Lower leg skin (tissue), 4 donors: ENCODE measurements at regions not wholly inside any gene's neighbourhood (a gene's known extent, or its start where the extent isn't known, plus 50 kb on each side); places are given as distances from the start of the nearest gene placed in this dataset.

Experiments
- DNase-seq, 2 donors: peaks; one replicate each; pipeline ENCODE4 v3.0.0-alpha.2; 2019; ENCODE audit warnings: low spot score in 2 of 2
- H3K4me3 ChIP-seq: fragments of 200-600 bp; sonication (generic); 2 replicates; pipeline ENCODE4 v1.5.1; 2017; ENCODE audit warnings: mild to moderate bottlenecking, low read depth; ENCODE audit not compliant: poor library complexity, severe bottlenecking
- CTCF ChIP-seq, 3 donors: fragments of 450-650 bp; IDR thresholded peaks; one replicate each; pipeline ENCODE4 v1.5.1; 2016; ENCODE audit warnings: antibody characterized with exemption in 3 of 3, mild to moderate bottlenecking in 3 of 3, moderate library complexity in 2 of 3
- POLR2A ChIP-seq, 2 donors: fragments of 450-650 bp; IDR thresholded peaks; one replicate each; pipeline ENCODE4 v1.6.1; 2016 to 2017; ENCODE audit warnings: antibody characterized with exemption in 2 of 2, mild to moderate bottlenecking in 1 of 2, moderate library complexity in 1 of 2
- whole genome bisulfite sequencing, 2 donors: methylation state at CpG; one replicate each; pipeline ENCODE4 v1.1.5; 2018; 5-methylcytosine and 5-hydroxymethylcytosine counted together
- intact Hi-C: fragments of 100-400 bp; cut with DNase I; formaldehyde crosslinking; loops from one replicate; pipeline ENCODE4 v1.15.0; 2023; ENCODE audit warnings: low total_unique reads

GRCh38 chr2:183490489-183490888, 366.2 kb downstream of the NUP35 start:
- WGBS, 2 donors = 66 to 75% methylated on average over 3 of the region's 3 CpGs
- H3K4me3 ChIP-seq = no peak overlapping the region
- TF ChIP-seq POLR2A (IDR thresholded peaks at IDR 0.05) = no peak
- TF ChIP-seq CTCF (IDR thresholded peaks at IDR 0.05) = no peak
- intact Hi-C loops = no loop called here
- no peak for DNase-seq

- TF ChIP-seq POLR2A (IDR thresholded peaks at IDR 0.05) (no peak), CTCF (IDR thresholded peaks at IDR 0.05) (no peak)
- intact Hi-C loops = no loop called here
- no peak overlapping the region for H3K4me3 ChIP-seq
- no peak for DNase-seq
- WGBS, 2 donors = 9 to 27% methylated on average over 2 of the region's 2 CpGs
These were observed 366.7 kb downstream of the NUP35 start for GRCh38 chr2:183490914-183491313.

- DNase-seq = no peak
- TF ChIP-seq CTCF (IDR thresholded peaks at IDR 0.05) (no peak), POLR2A (IDR thresholded peaks at IDR 0.05) (no peak)
- intact Hi-C loops = no loop called here
- WGBS, 2 donors = 61 to 63% methylated on average over 5 of the region's 5 CpGs
- no peak overlapping the region for H3K4me3 ChIP-seq
These were observed 368.8 kb downstream of the NUP35 start for GRCh38 chr2:183493040-183493439.

GRCh38 chr2:183495079-183495478, 370.8 kb downstream of the NUP35 start:
- no peak for DNase-seq
- intact Hi-C loops = no loop called here

GRCh38 chr2:183495589-183496267, 371.5 kb downstream of the NUP35 start:
- TF ChIP-seq POLR2A (IDR thresholded peaks at IDR 0.05) (no peak), CTCF (IDR thresholded peaks at IDR 0.05) (no peak)
- no peak for DNase-seq
- no peak overlapping the region for H3K4me3 ChIP-seq
- 35 to 40% methylated on average over 3 of the region's 3 CpGs for WGBS, 2 donors
- intact Hi-C loops = no loop called here

More at GRCh38 chr2:183495079-183495478, 370.8 kb downstream of the NUP35 start:
- 75 to 84% methylated on average over 2 of the region's 2 CpGs for WGBS, 2 donors
- no peak overlapping the region for H3K4me3 ChIP-seq
- no peak for TF ChIP-seq CTCF (IDR thresholded peaks at IDR 0.05)
- no peak for TF ChIP-seq POLR2A (IDR thresholded peaks at IDR 0.05)

GRCh38 chr2:183497861-183498260, 373.6 kb downstream of the NUP35 start:
- intact Hi-C loops = no loop called here
- no peak for DNase-seq
- 70 to 83% methylated on average over 1 of the region's 1 CpG for WGBS, 2 donors
- H3K4me3 ChIP-seq = no peak overlapping the region
- TF ChIP-seq POLR2A (IDR thresholded peaks at IDR 0.05) (no peak), CTCF (IDR thresholded peaks at IDR 0.05) (no peak)
